ENCODE measurements at regions not wholly inside any gene's neighbourhood (a gene's known extent, or its start where the extent isn't known, plus 50 kb on each side); places are given as distances from the start of the nearest gene placed in this dataset.

- no peaks in the 10 kb centered on the region for H3K36me3 ChIP-seq
Measured at GRCh38 chr6:80939898-80940297, 812.6 kb downstream of the TENT5A start.

GRCh38 chr6:80939480-80939879, 813.0 kb downstream of the TENT5A start:
- no peak for TF ChIP-seq CTCF (IDR thresholded peaks at IDR 0.05; ENCODE audit: low read depth, low read length)
- Histone ChIP-seq H3K4me3 (ENCODE audit: low read depth, low read length) (no peak overlapping the region), H3K27me3 (no peaks in the 10 kb centered on the region), H3K9me3 (no peaks in the 10 kb centered on the region; the same call in 1 of the 2 replicates), H3K4me1 (no peaks in the 10 kb centered on the region; the same call in 1 of the 2 replicates), H3K36me3 (no peaks in the 10 kb centered on the region)
- no peak for DNase-seq

More at GRCh38 chr6:80939898-80940297, 812.6 kb downstream of the TENT5A start:
- no peak for DNase-seq
- no peak overlapping the region for H3K4me3 ChIP-seq (ENCODE audit: low read depth, low read length)
- TF ChIP-seq CTCF (IDR thresholded peaks at IDR 0.05; ENCODE audit: low read depth, low read length), result no peak
- H3K27me3 ChIP-seq, result no peaks in the 10 kb centered on the region
- H3K9me3 ChIP-seq, result no peaks in the 10 kb centered on the region; the same call in 1 of the 2 replicates
- no peaks in the 10 kb centered on the region; the same call in 1 of the 2 replicates for H3K4me1 ChIP-seq

- H3K4me3 ChIP-seq (ENCODE audit: low read depth, low read length), result no peak overlapping the region
- no peak for DNase-seq
- no peaks in the 10 kb centered on the region; the same call in 1 of the 2 replicates for H3K4me1 ChIP-seq
- no peaks in the 10 kb centered on the region; the same call in 1 of the 2 replicates for H3K9me3 ChIP-seq
- no peaks in the 10 kb centered on the region for H3K36me3 ChIP-seq
- H3K27me3 ChIP-seq, result no peaks in the 10 kb centered on the region
- TF ChIP-seq CTCF (IDR thresholded peaks at IDR 0.05; ENCODE audit: low read depth, low read length), result no peak
Measured at GRCh38 chr6:80938131-80938530, 814.4 kb downstream of the TENT5A start.

GRCh38 chr6:80932359-80932758, 820.1 kb downstream of the TENT5A start:
- Histone ChIP-seq H3K4me1 (no peaks in the 10 kb centered on the region; the same call in 1 of the 2 replicates), H3K4me3 (ENCODE audit: low read depth, low read length) (no peak overlapping the region), H3K9me3 (no peaks in the 10 kb centered on the region; the same call in 1 of the 2 replicates), H3K36me3 (no peaks in the 10 kb centered on the region), H3K27me3 (no peaks in the 10 kb centered on the region)
- no peak for TF ChIP-seq CTCF (IDR thresholded peaks at IDR 0.05; ENCODE audit: low read depth, low read length)
- DNase-seq, result no peak

- Histone ChIP-seq H3K4me1 (no peaks in the 10 kb centered on the region), H3K4me3 (ENCODE audit: low read depth, low read length) (no peak overlapping the region), H3K27me3 (no peaks in the 10 kb centered on the region), H3K36me3 (no peaks in the 10 kb centered on the region), H3K9me3 (no peaks in the 10 kb centered on the region)
- DNase-seq, result no peak
- TF ChIP-seq CTCF (IDR thresholded peaks at IDR 0.05; ENCODE audit: low read depth, low read length), result 0 out of 2 replicates have a peak, but pooled peaks have one; percentile 10
Measured at GRCh38 chr6:80930376-80930775, 822.1 kb downstream of the TENT5A start.

- Histone ChIP-seq H3K4me3 (ENCODE audit: low read depth, low read length) (no peak overlapping the region), H3K36me3 (no peaks in the 10 kb centered on the region), H3K27me3 (no peaks in the 10 kb centered on the region), H3K4me1 (no peaks in the 10 kb centered on the region), H3K9me3 (no peaks in the 10 kb centered on the region)
- no peak for TF ChIP-seq CTCF (IDR thresholded peaks at IDR 0.05; ENCODE audit: low read depth, low read length)
- DNase-seq, result no peak
Measured at GRCh38 chr6:80923816-80924215, 817.3 kb downstream of the BCKDHB start.
